ENCODE measurements at regions not wholly inside any gene's neighbourhood (a gene's known extent, or its start where the extent isn't known, plus 50 kb on each side); places are given as distances from the start of the nearest gene placed in this dataset.

GRCh38 chr7:9709216-9709615, 1264.5 kb upstream of the PHF14 start:
- TF ChIP-seq EZH2 (IDR thresholded peaks at IDR 0.05; ENCODE audit: borderline replicate concordance, low read depth, low read length, poor library complexity, severe bottlenecking): no peak
- TF ChIP-seq, protein P1, sequence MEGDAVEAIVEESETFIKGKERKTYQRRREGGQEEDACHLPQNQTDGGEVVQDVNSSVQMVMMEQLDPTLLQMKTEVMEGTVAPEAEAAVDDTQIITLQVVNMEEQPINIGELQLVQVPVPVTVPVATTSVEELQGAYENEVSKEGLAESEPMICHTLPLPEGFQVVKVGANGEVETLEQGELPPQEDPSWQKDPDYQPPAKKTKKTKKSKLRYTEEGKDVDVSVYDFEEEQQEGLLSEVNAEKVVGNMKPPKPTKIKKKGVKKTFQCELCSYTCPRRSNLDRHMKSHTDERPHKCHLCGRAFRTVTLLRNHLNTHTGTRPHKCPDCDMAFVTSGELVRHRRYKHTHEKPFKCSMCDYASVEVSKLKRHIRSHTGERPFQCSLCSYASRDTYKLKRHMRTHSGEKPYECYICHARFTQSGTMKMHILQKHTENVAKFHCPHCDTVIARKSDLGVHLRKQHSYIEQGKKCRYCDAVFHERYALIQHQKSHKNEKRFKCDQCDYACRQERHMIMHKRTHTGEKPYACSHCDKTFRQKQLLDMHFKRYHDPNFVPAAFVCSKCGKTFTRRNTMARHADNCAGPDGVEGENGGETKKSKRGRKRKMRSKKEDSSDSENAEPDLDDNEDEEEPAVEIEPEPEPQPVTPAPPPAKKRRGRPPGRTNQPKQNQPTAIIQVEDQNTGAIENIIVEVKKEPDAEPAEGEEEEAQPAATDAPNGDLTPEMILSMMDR (conservative IDR thresholded peaks at IDR 0.05; ENCODE audit: low read depth, low read length): no peak
